ENCODE measurements at regions not wholly inside any gene's neighbourhood (a gene's known extent, or its start where the extent isn't known, plus 50 kb on each side); places are given as distances from the start of the nearest gene placed in this dataset.
A peak's percentile ranks its signal among the peaks of the same experiment; 100 is the strongest.
"Not testable (repeated sequence)": the region's sequence is repeated elsewhere in the genome, so short reads cannot be mapped to it uniquely, and the experiment has no call there.

- no peak for TF ChIP-seq CTCF (IDR thresholded peaks at IDR 0.05; ENCODE audit: control insufficient read depth, insufficient read depth, low read depth, low read length, missing control alignments)
- no peak overlapping the region for H3K4me3 ChIP-seq (ENCODE audit: control insufficient read depth, low read depth, low read length)
- DNase-seq (ENCODE audit: low read depth), result no peak
These were observed 179.4 kb downstream of the CD47 start for GRCh38 chr3:107911337-107912000.

GRCh38 chr3:107910713-107911259 is 180.0 kb downstream of the CD47 start:
- DNase-seq (ENCODE audit: low read depth), result no peak
- no peak for TF ChIP-seq CTCF (IDR thresholded peaks at IDR 0.05; ENCODE audit: control insufficient read depth, insufficient read depth, low read depth, low read length, missing control alignments)
- no peak overlapping the region for H3K4me3 ChIP-seq (ENCODE audit: control insufficient read depth, low read depth, low read length)

GRCh38 chr3:107909583-107909982 is 181.2 kb downstream of the CD47 start:
- not testable (repeated sequence) for H3K4me3 ChIP-seq (ENCODE audit: control insufficient read depth, low read depth, low read length); DNase-seq (ENCODE audit: low read depth)

GRCh38 chr3:107907996-107908395 is 182.8 kb downstream of the CD47 start:
- DNase-seq (ENCODE audit: low read depth), result no peak
- H3K4me3 ChIP-seq (ENCODE audit: control insufficient read depth, low read depth, low read length), result no peak overlapping the region
- no peak for TF ChIP-seq CTCF (IDR thresholded peaks at IDR 0.05; ENCODE audit: control insufficient read depth, insufficient read depth, low read depth, low read length, missing control alignments)

- no peak for DNase-seq (ENCODE audit: low read depth)
- TF ChIP-seq CTCF (IDR thresholded peaks at IDR 0.05; ENCODE audit: control insufficient read depth, insufficient read depth, low read depth, low read length, missing control alignments), result no peak
- H3K4me3 ChIP-seq (ENCODE audit: control insufficient read depth, low read depth, low read length), result no peak overlapping the region
These were observed 186.2 kb downstream of the CD47 start for GRCh38 chr3:107904536-107905066.

GRCh38 chr3:107899990-107900651 is 190.7 kb downstream of the CD47 start:
- no peak for TF ChIP-seq CTCF (IDR thresholded peaks at IDR 0.05; ENCODE audit: control insufficient read depth, insufficient read depth, low read depth, low read length, missing control alignments)
- no peak for DNase-seq (ENCODE audit: low read depth)
- no peak overlapping the region for H3K4me3 ChIP-seq (ENCODE audit: control insufficient read depth, low read depth, low read length)

- H3K4me3 ChIP-seq (ENCODE audit: control insufficient read depth, low read depth, low read length), result no peak overlapping the region
- DNase-seq (ENCODE audit: low read depth), result peak; percentile 32
- TF ChIP-seq CTCF (IDR thresholded peaks at IDR 0.05; ENCODE audit: control insufficient read depth, insufficient read depth, low read depth, low read length, missing control alignments), result no peak
These were observed 193.3 kb downstream of the CD47 start for GRCh38 chr3:107897471-107898061.
